ENCODE measurements at regions not wholly inside any gene's neighbourhood (a gene's known extent, or its start where the extent isn't known, plus 50 kb on each side); places are given as distances from the start of the nearest gene placed in this dataset.

GRCh38 chr10:88060762-88061161 is 197.3 kb downstream of the PTEN start:
- DNase-seq = no peak

- no peak for DNase-seq
These were observed 199.0 kb downstream of the PTEN start for GRCh38 chr10:88062385-88062784.

GRCh38 chr10:88062798-88063472 is 199.5 kb downstream of the PTEN start:
- DNase-seq = no peak

GRCh38 chr10:88063861-88064557 is 200.6 kb downstream of the PTEN start:
- DNase-seq = no peak

GRCh38 chr10:88064608-88065382 is 201.4 kb downstream of the PTEN start:
- peak; percentile 29 for DNase-seq

- DNase-seq = peak; percentile 53
These were observed 202.1 kb downstream of the PTEN start for GRCh38 chr10:88065383-88066049.

- DNase-seq = no peak
These were observed 202.9 kb downstream of the PTEN start for GRCh38 chr10:88066319-88066718.

- DNase-seq = no peak
These were observed 203.5 kb downstream of the PTEN start for GRCh38 chr10:88066876-88067275.

GRCh38 chr10:88067737-88068136 is 204.3 kb downstream of the PTEN start:
- no peak for DNase-seq

- DNase-seq = no peak
These were observed 205.9 kb downstream of the PTEN start for GRCh38 chr10:88069338-88069737.

- DNase-seq = no peak
These were observed 206.9 kb downstream of the PTEN start for GRCh38 chr10:88070080-88070880.

- no peak for DNase-seq
These were observed 208.5 kb downstream of the PTEN start for GRCh38 chr10:88071879-88072278.

GRCh38 chr10:88073682-88074081 is 210.3 kb downstream of the PTEN start:
- no peak for DNase-seq

- no peak for DNase-seq
These were observed 211.5 kb downstream of the PTEN start for GRCh38 chr10:88074971-88075370.

- DNase-seq = no peak
These were observed 212.8 kb downstream of the PTEN start for GRCh38 chr10:88076027-88076880.

GRCh38 chr10:88077977-88078376 is 214.6 kb downstream of the PTEN start:
- no peak for DNase-seq

- DNase-seq = no peak
These were observed 216.8 kb downstream of the PTEN start for GRCh38 chr10:88080213-88080612.

- DNase-seq = no peak
These were observed 218.1 kb downstream of the PTEN start for GRCh38 chr10:88081457-88082054.

- DNase-seq = no peak
These were observed 219.0 kb downstream of the PTEN start for GRCh38 chr10:88082391-88082790.

- no peak for DNase-seq
These were observed 219.6 kb downstream of the PTEN start for GRCh38 chr10:88082806-88083596.

Data from stimulated activated CD4-positive, alpha-beta T cell treated with anti-CD3 and anti-CD28 coated beads, Interleukin-1b, Interleukin-23, amount 100 ng/mL, for 48 hours (primary cell).